ENCODE measurements at regions not wholly inside any gene's neighbourhood (a gene's known extent, or its start where the extent isn't known, plus 50 kb on each side); places are given as distances from the start of the nearest gene placed in this dataset. TPM values are rescaled to one million over a fixed set of nuclear protein-coding genes. Genes with fewer than 3 reads are reported as not detected.

DNA sequence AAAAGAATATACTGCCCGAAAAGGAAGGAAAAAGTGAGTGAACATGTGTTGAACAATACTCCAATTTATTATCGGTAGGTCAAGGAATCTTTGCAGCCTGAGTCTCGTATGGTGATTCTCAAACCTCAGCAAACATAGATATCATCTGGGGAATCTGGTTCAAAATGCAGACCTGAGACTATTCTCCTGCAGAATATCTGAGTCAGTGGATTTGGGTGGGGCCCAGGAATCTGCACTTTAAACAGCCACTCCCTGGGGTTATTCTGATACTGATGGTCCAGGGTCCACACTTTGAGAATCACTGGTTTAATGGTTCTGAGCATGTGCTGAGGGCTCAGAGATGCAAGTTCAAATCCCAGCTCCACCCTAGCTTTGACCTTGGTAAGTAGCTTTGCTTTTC is 53.6 kb upstream of the GRK3 start:
- H2AK5ac ChIP-seq (ENCODE audit: low read depth, low read length) = no peak overlapping the region
- no peak overlapping the region for H4K8ac ChIP-seq (ENCODE audit: low read depth, low read length)
- WGBS, 2 donors (ENCODE audit: extremely low coverage in 2 of 2, insufficient read length in 2 of 2, insufficient replicate concordance in 1 of 2) = no CpG with 5 or more reads among the region's 3 CpGs

DNA sequence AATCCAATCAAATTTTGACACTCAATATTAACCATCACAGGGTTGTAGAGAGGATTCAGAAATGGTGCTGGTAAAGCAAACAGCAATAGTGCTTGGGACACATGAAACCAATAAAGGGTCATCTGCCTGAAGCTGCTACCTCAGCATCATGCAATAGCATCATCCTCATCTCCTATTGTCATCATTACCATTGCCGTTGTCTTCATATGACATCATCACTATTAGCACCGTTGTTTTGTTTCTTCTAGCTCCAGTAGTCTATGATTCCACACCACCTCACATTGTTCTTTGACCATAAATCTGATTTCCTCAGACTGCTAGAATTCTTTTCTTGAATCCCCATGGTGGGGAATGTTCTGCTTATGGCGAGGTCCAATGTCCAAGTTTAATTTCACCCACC is 52.8 kb upstream of the GRK3 start:
- no peaks in the 10 kb centered on the region for H3K79me1 ChIP-seq (ENCODE audit: low read depth, low read length)
- H3K27ac ChIP-seq (replicated peaks; ENCODE audit: low read length) = no peak overlapping the region
- WGBS, 2 donors (ENCODE audit: extremely low coverage in 2 of 2, insufficient read length in 2 of 2, insufficient replicate concordance in 1 of 2) = no CpG with 5 or more reads among the region's 3 CpGs

More for the DNA sequence above, 53.6 kb upstream of the GRK3 start:
- H2AFZ ChIP-seq (ENCODE audit: low read length) = no peak overlapping the region
- no peak overlapping the region for H3K23ac ChIP-seq (ENCODE audit: low read depth, low read length, poor library complexity)
- H3K79me1 ChIP-seq (ENCODE audit: low read depth, low read length) = no peaks in the 10 kb centered on the region
- no peak overlapping the region for H3K4me3 ChIP-seq (ENCODE audit: low read length in 2 of 2)
- H3K4ac ChIP-seq (ENCODE audit: low read length) = no peak overlapping the region
- H3K14ac ChIP-seq (ENCODE audit: low read length) = no peak overlapping the region
- H4K91ac ChIP-seq (ENCODE audit: low read depth, low read length, poor library complexity) = no peak overlapping the region
- DNase-seq (ENCODE audit: low spot score) = no peak
- no peak overlapping the region for H2BK120ac ChIP-seq (ENCODE audit: low read depth, low read length)
- H3K4me2 ChIP-seq (ENCODE audit: insufficient read depth, low read length, poor library complexity, severe bottlenecking) = no peak overlapping the region
- no peaks in the 10 kb centered on the region for H3K27me3 ChIP-seq (ENCODE audit: control insufficient read depth in 3 of 3, insufficient read depth in 3 of 3, low read depth in 1 of 3, low read length in 3 of 3)
- no peak overlapping the region for H3K9ac ChIP-seq (ENCODE audit: low read depth, low read length, poor library complexity)
- no peak overlapping the region for H2BK12ac ChIP-seq (ENCODE audit: low read length)
- peaks cover 12 to 29% of the 10 kb centered on the region in 2 donors for H3K36me3 ChIP-seq (replicated peaks in 1 of 2; ENCODE audit: control insufficient read depth in 2 of 2, insufficient read depth in 2 of 2, low read length in 2 of 2)
- peaks cover 2 to 3% of the 10 kb centered on the region in 2 donors for H3K4me1 ChIP-seq (ENCODE audit: control insufficient read depth in 2 of 2, insufficient read depth in 1 of 2, low read depth in 1 of 2, low read length in 2 of 2)
- no peak overlapping the region for H2BK15ac ChIP-seq (ENCODE audit: low read length)
- no peak overlapping the region for H3K18ac ChIP-seq (ENCODE audit: low read length)
- no peak overlapping the region for H3K27ac ChIP-seq (replicated peaks; ENCODE audit: low read length)
- H3K9me3 ChIP-seq (replicated peaks in 1 of 2; ENCODE audit: control insufficient read depth in 2 of 2, insufficient read depth in 1 of 2, low read depth in 1 of 2, low read length in 2 of 2) = no peaks in the 10 kb centered on the region
- no peak overlapping the region for H2BK5ac ChIP-seq (ENCODE audit: low read length)

DNA sequence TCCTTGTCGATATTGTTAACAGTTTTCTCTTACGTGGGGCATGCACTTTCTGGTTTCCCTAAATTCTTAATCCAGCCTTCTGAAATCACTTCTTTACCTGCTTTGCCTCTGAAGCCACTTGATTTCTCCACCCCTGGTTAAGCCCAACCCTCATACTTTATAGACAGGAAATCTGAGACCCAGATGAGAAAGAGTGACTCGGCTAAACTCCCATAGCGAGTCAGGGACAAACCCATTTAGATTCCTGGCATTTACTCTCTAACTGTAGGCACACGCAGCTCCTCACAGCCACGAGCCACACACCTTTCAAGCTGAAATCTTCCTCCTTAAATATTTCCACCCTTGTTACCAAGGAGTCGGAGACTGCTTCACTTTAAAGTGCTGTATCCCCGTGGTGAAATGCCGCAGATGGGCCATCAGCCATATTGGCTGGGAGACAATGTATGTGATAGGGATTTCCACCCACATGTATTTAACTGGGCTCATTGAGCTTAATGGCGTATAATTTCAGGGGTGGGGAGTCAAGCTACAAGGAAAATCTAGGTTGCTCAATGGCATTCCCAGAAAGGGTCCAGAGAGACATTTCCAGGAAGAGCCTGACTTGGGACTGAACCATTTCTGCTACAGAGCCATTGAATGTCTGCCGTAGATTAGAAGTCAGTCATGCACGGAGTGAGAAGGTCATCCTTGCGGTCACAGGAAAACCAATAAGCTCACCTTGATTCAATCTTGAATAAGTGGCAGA is 49.9 kb upstream of the GRK3 start:
- Histone ChIP-seq H3K9ac (ENCODE audit: low read depth, low read length, poor library complexity) (no peak overlapping the region), H3K4me1 (ENCODE audit: control insufficient read depth in 2 of 2, insufficient read depth in 1 of 2, low read depth in 1 of 2, low read length in 2 of 2) (peaks cover 2 to 3% of the 10 kb centered on the region in 2 donors), H3K4me2 (ENCODE audit: insufficient read depth, low read length, poor library complexity, severe bottlenecking) (no peak overlapping the region), H3K14ac (ENCODE audit: low read length) (no peak overlapping the region), H3K18ac (ENCODE audit: low read length) (no peak overlapping the region), H2BK5ac (ENCODE audit: low read length) (no peak overlapping the region), H2BK120ac (ENCODE audit: low read depth, low read length) (no peak overlapping the region), H3K23ac (ENCODE audit: low read depth, low read length, poor library complexity) (no peak overlapping the region), H2BK12ac (ENCODE audit: low read length) (no peak overlapping the region), H3K36me3 (replicated peaks in 1 of 2; ENCODE audit: control insufficient read depth in 2 of 2, insufficient read depth in 2 of 2, low read length in 2 of 2) (peaks cover 11 to 22% of the 10 kb centered on the region in 2 donors), H3K4ac (ENCODE audit: low read length) (no peak overlapping the region), H2AK5ac (ENCODE audit: low read depth, low read length) (no peak overlapping the region), H3K79me1 (ENCODE audit: low read depth, low read length) (no peaks in the 10 kb centered on the region), H4K91ac (ENCODE audit: low read depth, low read length, poor library complexity) (no peak overlapping the region), H3K27ac (replicated peaks; ENCODE audit: low read length) (no peak overlapping the region), H2BK15ac (ENCODE audit: low read length) (no peak overlapping the region), H2AFZ (ENCODE audit: low read length) (no peak overlapping the region), H3K4me3 (ENCODE audit: low read length in 2 of 2) (no peak overlapping the region), H3K9me3 (replicated peaks in 1 of 2; ENCODE audit: control insufficient read depth in 2 of 2, insufficient read depth in 1 of 2, low read depth in 1 of 2, low read length in 2 of 2) (no peaks in the 10 kb centered on the region), H3K27me3 (ENCODE audit: control insufficient read depth in 3 of 3, insufficient read depth in 3 of 3, low read depth in 1 of 3, low read length in 3 of 3) (no peaks in the 10 kb centered on the region), H4K8ac (ENCODE audit: low read depth, low read length) (no peak overlapping the region)
- no peak for DNase-seq (ENCODE audit: low spot score)
- no CpG with 5 or more reads among the region's 13 CpGs for WGBS, 2 donors (ENCODE audit: extremely low coverage in 2 of 2, insufficient read length in 2 of 2, insufficient replicate concordance in 1 of 2)

More for the DNA sequence above, 52.8 kb upstream of the GRK3 start:
- H3K4me2 ChIP-seq (ENCODE audit: insufficient read depth, low read length, poor library complexity, severe bottlenecking) = no peak overlapping the region
- no peak overlapping the region for H2BK5ac ChIP-seq (ENCODE audit: low read length)
- no peak overlapping the region for H2AFZ ChIP-seq (ENCODE audit: low read length)
- no peak overlapping the region for H3K23ac ChIP-seq (ENCODE audit: low read depth, low read length, poor library complexity)
- peaks cover 2 to 3% of the 10 kb centered on the region in 2 donors for H3K4me1 ChIP-seq (ENCODE audit: control insufficient read depth in 2 of 2, insufficient read depth in 1 of 2, low read depth in 1 of 2, low read length in 2 of 2)
- H3K14ac ChIP-seq (ENCODE audit: low read length) = no peak overlapping the region
- H2BK120ac ChIP-seq (ENCODE audit: low read depth, low read length) = no peak overlapping the region
- H3K9ac ChIP-seq (ENCODE audit: low read depth, low read length, poor library complexity) = no peak overlapping the region
- no peak overlapping the region for H4K91ac ChIP-seq (ENCODE audit: low read depth, low read length, poor library complexity)
- no peak overlapping the region for H3K4ac ChIP-seq (ENCODE audit: low read length)
- H2BK12ac ChIP-seq (ENCODE audit: low read length) = no peak overlapping the region
- no peak for DNase-seq (ENCODE audit: low spot score)
- no peak overlapping the region for H4K8ac ChIP-seq (ENCODE audit: low read depth, low read length)
- no peak overlapping the region for H3K4me3 ChIP-seq (ENCODE audit: low read length in 2 of 2)
- no peaks in the 10 kb centered on the region for H3K9me3 ChIP-seq (replicated peaks in 1 of 2; ENCODE audit: control insufficient read depth in 2 of 2, insufficient read depth in 1 of 2, low read depth in 1 of 2, low read length in 2 of 2)
- peaks cover 12 to 29% of the 10 kb centered on the region in 2 donors for H3K36me3 ChIP-seq (replicated peaks in 1 of 2; ENCODE audit: control insufficient read depth in 2 of 2, insufficient read depth in 2 of 2, low read length in 2 of 2)
- no peak overlapping the region for H2BK15ac ChIP-seq (ENCODE audit: low read length)
- H3K18ac ChIP-seq (ENCODE audit: low read length) = no peak overlapping the region
- no peak overlapping the region for H2AK5ac ChIP-seq (ENCODE audit: low read depth, low read length)
- no peaks in the 10 kb centered on the region for H3K27me3 ChIP-seq (ENCODE audit: control insufficient read depth in 3 of 3, insufficient read depth in 3 of 3, low read depth in 1 of 3, low read length in 3 of 3)

Small RNA genes in the stretch of these regions (small RNA-seq; reads per million reads assigned to genes)
- gene IGLL3P (ENCODE audit: insufficient read depth) (not detected), gene MIR6817 (ENCODE audit: insufficient read depth) (5.5 reads per million, percentile 26 among the genes with 10 or more reads in this experiment)

Data from neuronal stem cell (in vitro differentiated cells).